ENCODE measurements at regions not wholly inside any gene's neighbourhood (a gene's known extent, or its start where the extent isn't known, plus 50 kb on each side); places are given as distances from the start of the nearest gene placed in this dataset.

- CTCF ChIA-PET: no interaction called here
Measured at GRCh38 chr1:191260056-191260455, 782.4 kb upstream of the BRINP3 start.

GRCh38 chr1:191261111-191261510, 783.4 kb upstream of the BRINP3 start:
- Mint-ChIP-seq H3K27ac (ENCODE audit: unreplicated experiment) (no peak overlapping the region), H3K27me3 (ENCODE audit: unreplicated experiment) (no peaks in the 10 kb centered on the region), H3K4me3 (ENCODE audit: low read depth, unreplicated experiment) (no peak overlapping the region), H3K36me3 (ENCODE audit: insufficient read depth, unreplicated experiment) (no peaks in the 10 kb centered on the region), H3K9me3 (ENCODE audit: low read depth, unreplicated experiment) (peaks cover 2% of the 10 kb centered on the region), H3K4me1 (ENCODE audit: low read depth, unreplicated experiment) (no peaks in the 10 kb centered on the region)
- DNase-seq: no peak
- BruUV-seq (replicated peaks): no TSS peak
- TF ChIP-seq CTCF (IDR thresholded peaks at IDR 0.05; ENCODE audit: unreplicated experiment): no peak
- intact Hi-C loops (cut with micrococcal nuclease; ENCODE audit: unreplicated experiment): no loop called here
- CTCF ChIA-PET: no interaction called here

More at GRCh38 chr1:191260056-191260455, 782.4 kb upstream of the BRINP3 start:
- TF ChIP-seq CTCF (IDR thresholded peaks at IDR 0.05; ENCODE audit: unreplicated experiment): no peak
- H3K4me3 Mint-ChIP-seq (ENCODE audit: low read depth, unreplicated experiment): no peak overlapping the region
- DNase-seq: no peak
- H3K36me3 Mint-ChIP-seq (ENCODE audit: insufficient read depth, unreplicated experiment): no peaks in the 10 kb centered on the region
- peaks cover 3% of the 10 kb centered on the region for H3K4me1 Mint-ChIP-seq (ENCODE audit: low read depth, unreplicated experiment)
- no peak overlapping the region for H3K27ac Mint-ChIP-seq (ENCODE audit: unreplicated experiment)
- BruUV-seq (replicated peaks): no TSS peak
- intact Hi-C loops (cut with micrococcal nuclease; ENCODE audit: unreplicated experiment): no loop called here
- peaks cover 2% of the 10 kb centered on the region for H3K9me3 Mint-ChIP-seq (ENCODE audit: low read depth, unreplicated experiment)
- H3K27me3 Mint-ChIP-seq (ENCODE audit: unreplicated experiment): no peaks in the 10 kb centered on the region

- intact Hi-C loops (cut with micrococcal nuclease; ENCODE audit: unreplicated experiment): no loop called here
- peaks cover 17% of the 10 kb centered on the region for H3K9me3 Mint-ChIP-seq (ENCODE audit: low read depth, unreplicated experiment)
- CTCF ChIA-PET: no interaction called here
- no peaks in the 10 kb centered on the region for H3K27me3 Mint-ChIP-seq (ENCODE audit: unreplicated experiment)
- H3K36me3 Mint-ChIP-seq (ENCODE audit: insufficient read depth, unreplicated experiment): no peaks in the 10 kb centered on the region
- TF ChIP-seq CTCF (IDR thresholded peaks at IDR 0.05; ENCODE audit: unreplicated experiment): no peak
- H3K4me1 Mint-ChIP-seq (ENCODE audit: low read depth, unreplicated experiment): peaks cover 11% of the 10 kb centered on the region
- no peak overlapping the region for H3K27ac Mint-ChIP-seq (ENCODE audit: unreplicated experiment)
- no peak for DNase-seq
- no TSS peak for BruUV-seq (replicated peaks)
- H3K4me3 Mint-ChIP-seq (ENCODE audit: low read depth, unreplicated experiment): no peak overlapping the region
Measured at GRCh38 chr1:191279266-191279800, 801.7 kb upstream of the BRINP3 start.

GRCh38 chr1:191284175-191284574, 806.5 kb upstream of the BRINP3 start:
- no peaks in the 10 kb centered on the region for H3K4me1 Mint-ChIP-seq (ENCODE audit: low read depth, unreplicated experiment)

More at GRCh38 chr1:191284175-191284574, 806.5 kb upstream of the BRINP3 start:
- intact Hi-C loops (cut with micrococcal nuclease; ENCODE audit: unreplicated experiment): no loop called here
- Mint-ChIP-seq H3K4me3 (ENCODE audit: low read depth, unreplicated experiment) (no peak overlapping the region), H3K9me3 (ENCODE audit: low read depth, unreplicated experiment) (peaks cover 18% of the 10 kb centered on the region), H3K36me3 (ENCODE audit: insufficient read depth, unreplicated experiment) (no peaks in the 10 kb centered on the region), H3K27me3 (ENCODE audit: unreplicated experiment) (no peaks in the 10 kb centered on the region), H3K27ac (ENCODE audit: unreplicated experiment) (no peak overlapping the region)
- CTCF ChIA-PET: no interaction called here
- no TSS peak for BruUV-seq (replicated peaks)
- TF ChIP-seq CTCF (IDR thresholded peaks at IDR 0.05; ENCODE audit: unreplicated experiment): no peak
- no peak for DNase-seq

Data from Calu3 (cell line).